CD14-positive monocyte (primary cell): ENCODE measurements at regions not wholly inside any gene's neighbourhood (a gene's known extent, or its start where the extent isn't known, plus 50 kb on each side); places are given as distances from the start of the nearest gene placed in this dataset.

Source experiments
- DNase-seq, 3 donors: peaks; one replicate each; pipeline ENCODE4 v3.0.0-alpha.2; 2011 to 2022
- H2AFZ ChIP-seq: 2 replicates; pipeline ENCODE4 v1.6.0; 2012; ENCODE audit warnings: mild to moderate bottlenecking, low read depth, low read length, inconsistent platforms; ENCODE audit not compliant: insufficient read depth, poor library complexity, severe bottlenecking
- H3K27ac ChIP-seq, 2 donors: 1 replicate in 1 of 2; 2 replicates in 1 of 2; pipeline ENCODE4 v1.5.1; 2012 to 2013; ENCODE audit warnings: low read length in 2 of 2, control low read depth in 1 of 2, inconsistent platforms in 1 of 2, low read depth in 1 of 2, mild to moderate bottlenecking in 1 of 2
- H3K27me3 ChIP-seq, 2 donors: one replicate each; pipeline versions ENCODE4 v1.6.0 to v1.6.1; 2011 to 2013; ENCODE audit warnings: low read length in 2 of 2; ENCODE audit not compliant: control insufficient read depth in 2 of 2, insufficient read depth in 2 of 2
- H3K36me3 ChIP-seq, 2 donors: replicated peaks in 1 of 2; 1 replicate in 1 of 2; 2 replicates in 1 of 2; pipeline versions ENCODE4 v1.5.1 to v1.6.1; 2012 to 2013; ENCODE audit warnings: low read length in 2 of 2, control low read depth in 1 of 2, inconsistent platforms in 1 of 2, mild to moderate bottlenecking in 1 of 2; ENCODE audit not compliant: insufficient read depth in 2 of 2, control insufficient read depth in 1 of 2
- H3K4me1 ChIP-seq, 2 donors: 1 replicate in 1 of 2; 2 replicates in 1 of 2; pipeline versions ENCODE4 v1.5.1 to v1.6.1; 2012 to 2013; ENCODE audit warnings: low read length in 2 of 2, control low read depth in 1 of 2, inconsistent platforms in 1 of 2, mild to moderate bottlenecking in 1 of 2, moderate library complexity in 1 of 2; ENCODE audit not compliant: insufficient read depth in 2 of 2, control insufficient read depth in 1 of 2
- H3K4me2 ChIP-seq: replicated peaks from 2 replicates; pipeline ENCODE3; 2012; ENCODE audit warnings: low read length, moderate library complexity, mild to moderate bottlenecking; ENCODE audit not compliant: poor library complexity, severe bottlenecking; ENCODE audit errors: extremely low read depth
- H3K4me3 ChIP-seq, 3 experiments: fragments of 200-600 bp in 1 of 3; sonication (generic) in 1 of 3; replicated peaks in 1 of 3; 1 replicate in 2 of 3; 2 replicates in 1 of 3; pipeline ENCODE4 v1.5.1; 2011 to 2013; ENCODE audit warnings: low read length in 3 of 3, mild to moderate bottlenecking in 3 of 3, control low read depth in 2 of 3, low read depth in 2 of 3, inconsistent platforms in 1 of 3, moderate library complexity in 1 of 3
- H3K79me2 ChIP-seq: 2 replicates; pipeline ENCODE4 v1.6.0; 2012; ENCODE audit warnings: mild to moderate bottlenecking, control low read depth, inconsistent platforms, low read length, moderate library complexity; ENCODE audit not compliant: insufficient read depth
- H3K9ac ChIP-seq: 2 replicates; pipeline ENCODE4 v1.6.0; 2017; ENCODE audit warnings: low read length, mild to moderate bottlenecking; ENCODE audit not compliant: insufficient read depth, poor library complexity, severe bottlenecking
- H3K9me3 ChIP-seq, 2 donors: replicated peaks in 1 of 2; 1 replicate in 1 of 2; 2 replicates in 1 of 2; pipeline versions ENCODE4 v1.5.1 to v1.6.1; 2012 to 2013; ENCODE audit warnings: low read length in 2 of 2, control low read depth in 1 of 2; ENCODE audit not compliant: control insufficient read depth in 1 of 2, insufficient read depth in 1 of 2
- H4K20me1 ChIP-seq: 2 replicates; pipeline ENCODE4 v1.6.0; 2012; ENCODE audit warnings: mild to moderate bottlenecking, low read length, control low read depth, moderate library complexity; ENCODE audit not compliant: insufficient read depth
- H3K27ac Mint-ChIP-seq, 7 donors: one replicate each; pipeline ENCODE4 v1.8.0; 2020; ENCODE audit warnings: mild to moderate bottlenecking in 7 of 7, mixed read lengths in 7 of 7, moderate library complexity in 6 of 7, inconsistent platforms in 2 of 7
- H3K27me3 Mint-ChIP-seq, 3 donors: one replicate each; pipeline ENCODE4 v1.8.0; 2021 to 2022; ENCODE audit warnings: low read depth in 3 of 3, mild to moderate bottlenecking in 3 of 3, mixed read lengths in 3 of 3, moderate library complexity in 3 of 3, inconsistent platforms in 1 of 3
- H3K36me3 Mint-ChIP-seq, 2 donors: one replicate each; pipeline ENCODE4 v1.8.0; 2020; ENCODE audit warnings: mixed read lengths in 2 of 2, inconsistent platforms in 1 of 2, mild to moderate bottlenecking in 1 of 2
- H3K4me1 Mint-ChIP-seq: one replicate; pipeline ENCODE4 v1.8.0; 2020; ENCODE audit warnings: mild to moderate bottlenecking, mixed read lengths
- H3K4me3 Mint-ChIP-seq, 2 donors: one replicate each; pipeline ENCODE4 v1.8.0; 2020; ENCODE audit warnings: mild to moderate bottlenecking in 2 of 2, mixed read lengths in 2 of 2, moderate library complexity in 1 of 2
- H3K9me3 Mint-ChIP-seq, 7 donors: one replicate each; pipeline ENCODE4 v1.8.0; 2020 to 2022; ENCODE audit warnings: mixed read lengths in 7 of 7, mild to moderate bottlenecking in 6 of 7, moderate library complexity in 6 of 7, inconsistent platforms in 2 of 7
- CTCF ChIP-seq: fragments of 200-600 bp; IDR thresholded peaks from one replicate; pipeline ENCODE4 v1.8.0; 2022; ENCODE audit warnings: antibody characterized with exemption, mild to moderate bottlenecking
- WGBS: methylation state at CpG from one replicate; pipeline ENCODE4 v1.1.5; 2013; ENCODE audit warnings: missing lambda C conversion rate; ENCODE audit not compliant: insufficient coverage; 5-methylcytosine and 5-hydroxymethylcytosine counted together
- intact Hi-C, 2 donors: fragments of 100-400 bp; cut with micrococcal nuclease; formaldehyde crosslinking; loops; one replicate each; pipeline versions ENCODE4 v1.15.0 to v1.15.1; 2023

- Histone ChIP-seq H4K20me1 (no peaks in the 10 kb centered on the region), H3K9ac (no peak overlapping the region), H3K79me2 (no peaks in the 10 kb centered on the region), H2AFZ (no peak overlapping the region), H3K4me3 (no peak overlapping the region), H3K27ac (no peak overlapping the region), H3K4me2 (no peak overlapping the region), H3K4me1 (no peaks in the 10 kb centered on the region), H3K36me3 (no peaks in the 10 kb centered on the region), H3K9me3 (no peaks in the 10 kb centered on the region), H3K27me3 (peaks cover 0 to 40% of the 10 kb centered on the region in 2 donors)
- intact Hi-C loops, result no loop called here
- WGBS, result under 1% methylated on average over 64 of the region's 93 CpGs
- Mint-ChIP-seq H3K36me3 (no peaks in the 10 kb centered on the region), H3K27me3 (peaks cover 34 to 58% (median 42%) of the 10 kb centered on the region in 3 donors), H3K4me1 (peaks cover 3% of the 10 kb centered on the region), H3K27ac (no peak overlapping the region), H3K4me3 (peak overlapping the region in 1 of 2 donors; percentile 87), H3K9me3 (peaks cover 0 to 2% (median 0%) of the 10 kb centered on the region in 7 donors)
- no peak for DNase-seq
- no peak for TF ChIP-seq CTCF
These were observed 108.9 kb downstream of the ENGASE start for GRCh38 chr17:79183293-79184158.

- Histone ChIP-seq H4K20me1 (no peaks in the 10 kb centered on the region), H3K27ac (no peak overlapping the region), H3K4me3 (no peak overlapping the region), H3K4me2 (no peak overlapping the region), H3K9me3 (no peaks in the 10 kb centered on the region), H3K27me3 (peaks cover 0 to 40% of the 10 kb centered on the region in 2 donors), H3K79me2 (no peaks in the 10 kb centered on the region), H3K9ac (no peak overlapping the region), H3K4me1 (no peaks in the 10 kb centered on the region), H2AFZ (no peak overlapping the region), H3K36me3 (no peaks in the 10 kb centered on the region)
- DNase-seq, result no peak
- H3K9me3 Mint-ChIP-seq, result peaks cover 0 to 2% (median 0%) of the 10 kb centered on the region in 7 donors
- H3K4me1 Mint-ChIP-seq, result peaks cover 3% of the 10 kb centered on the region
- H3K36me3 Mint-ChIP-seq, result no peaks in the 10 kb centered on the region
- H3K27ac Mint-ChIP-seq, result no peak overlapping the region
- WGBS, result under 1% methylated on average over 39 of the region's 43 CpGs
- intact Hi-C loops, result no loop called here
- no peak overlapping the region for H3K4me3 Mint-ChIP-seq
- no peak for TF ChIP-seq CTCF
- peaks cover 28 to 55% (median 40%) of the 10 kb centered on the region in 3 donors for H3K27me3 Mint-ChIP-seq
These were observed 108.3 kb downstream of the ENGASE start for GRCh38 chr17:79183043-79183292.
